GM23248 (cell line): ENCODE measurements at regions not wholly inside any gene's neighbourhood (a gene's known extent, or its start where the extent isn't known, plus 50 kb on each side); places are given as distances from the start of the nearest gene placed in this dataset.

Source experiments
- DNase-seq: peaks from one replicate; pipeline ENCODE4 v3.0.0-alpha.2; 2015
- H2AFZ ChIP-seq: fragments of 200-600 bp; sonication (generic); 2 replicates; pipeline ENCODE4 v1.6.1; 2016; ENCODE audit warnings: antibody characterized with exemption
- H3F3A ChIP-seq: fragments of 200-600 bp; sonication (generic); 2 replicates; pipeline ENCODE4 v1.6.1; 2016; ENCODE audit warnings: mild to moderate bottlenecking, antibody characterized with exemption, mixed run types; ENCODE audit not compliant: insufficient read depth
- H3K27ac ChIP-seq: fragments of 200-600 bp; sonication (generic); 2 replicates; pipeline ENCODE4 v1.5.1; 2016; ENCODE audit warnings: mild to moderate bottlenecking
- H3K27me3 ChIP-seq: fragments of 200-600 bp; sonication (generic); replicated peaks from 2 replicates; pipeline ENCODE4 v1.6.1; 2016; ENCODE audit warnings: mild to moderate bottlenecking; ENCODE audit not compliant: insufficient read depth
- H3K36me3 ChIP-seq: fragments of 200-600 bp; sonication (generic); 2 replicates; pipeline ENCODE4 v1.6.1; 2016; ENCODE audit warnings: low read depth, mild to moderate bottlenecking
- H3K4me1 ChIP-seq: fragments of 200-600 bp; sonication (generic); 2 replicates; pipeline ENCODE4 v1.6.1; 2016; ENCODE audit warnings: mild to moderate bottlenecking; ENCODE audit not compliant: insufficient read depth
- H3K4me2 ChIP-seq: fragments of 200-600 bp; sonication (generic); one replicate; pipeline ENCODE4 v1.6.1; 2016; ENCODE audit warnings: mild to moderate bottlenecking; ENCODE audit not compliant: unreplicated experiment
- H3K4me3 ChIP-seq: fragments of 200-600 bp; sonication (generic); 2 replicates; pipeline ENCODE4 v1.5.1; 2016; ENCODE audit warnings: mild to moderate bottlenecking
- H3K79me2 ChIP-seq: fragments of 200-600 bp; sonication (generic); 2 replicates; pipeline ENCODE4 v1.6.1; 2016; ENCODE audit warnings: mild to moderate bottlenecking; ENCODE audit not compliant: insufficient read depth
- H3K9ac ChIP-seq: fragments of 200-600 bp; sonication (generic); 2 replicates; pipeline ENCODE4 v1.6.1; 2016; ENCODE audit warnings: mild to moderate bottlenecking
- H3K9me2 ChIP-seq: fragments of 200-600 bp; sonication (generic); 2 replicates; pipeline ENCODE4 v1.6.1; 2016; ENCODE audit warnings: mixed run types, mild to moderate bottlenecking, moderate library complexity; ENCODE audit not compliant: insufficient read depth
- H3K9me3 ChIP-seq: fragments of 200-600 bp; sonication (generic); one replicate; pipeline ENCODE4 v1.6.1; 2017; ENCODE audit warnings: low read depth
- H4K20me1 ChIP-seq: fragments of 200-600 bp; sonication (generic); 2 replicates; pipeline ENCODE4 v1.6.0; 2016; ENCODE audit not compliant: insufficient read depth
- EZH2 ChIP-seq: fragments of 200-600 bp; sonication (generic); IDR thresholded peaks from 2 replicates; pipeline ENCODE4 v1.6.1; 2018; ENCODE audit warnings: antibody characterized with exemption, mild to moderate bottlenecking; ENCODE audit not compliant: insufficient read depth, poor library complexity, severe bottlenecking
- EZH2phosphoT487 ChIP-seq: fragments of 200-600 bp; sonication (generic); IDR thresholded peaks from 2 replicates; pipeline ENCODE4 v1.6.1; 2018; ENCODE audit warnings: antibody characterized with exemption, moderate library complexity, mild to moderate bottlenecking, low read depth; ENCODE audit not compliant: insufficient read depth
- WGBS, 2 experiments: methylation state at CpG; one replicate each; pipeline ENCODE4 v1.1.6; 2015 to 2017; ENCODE audit warnings: low lambda C conversion rate in 2 of 2, low coverage in 1 of 2; ENCODE audit errors: missing lambda C conversion rate in 2 of 2; 5-methylcytosine and 5-hydroxymethylcytosine counted together
- in situ Hi-C: fragments of 300-500 bp; cut with MboI; formaldehyde crosslinking; loops from 2 replicates; pipeline ENCODE4 v1.15.0; 2020

DNA sequence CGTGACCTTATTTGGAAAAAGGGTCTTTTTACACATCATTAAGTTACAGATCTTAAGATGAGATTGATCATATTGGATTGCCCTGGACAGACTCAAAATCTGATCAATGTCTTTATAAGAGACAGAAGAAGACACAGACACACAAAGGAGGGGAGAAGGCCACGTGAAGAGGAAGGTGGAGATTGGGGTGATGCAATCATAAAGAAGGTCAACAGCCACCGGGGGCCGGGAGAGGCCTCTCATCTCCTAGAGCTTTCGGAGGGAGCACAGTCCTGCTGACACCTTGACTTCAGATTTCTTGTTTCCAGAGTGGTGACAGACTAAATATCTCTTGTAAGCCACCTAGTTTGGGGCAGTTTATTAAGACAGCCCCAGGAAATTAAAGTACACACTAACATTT is 204.6 kb upstream of the CSF3R start:
- Histone ChIP-seq H3K79me2 (no peaks in the 10 kb centered on the region), H3K9me2 (no peaks in the 10 kb centered on the region), H4K20me1 (no peaks in the 10 kb centered on the region), H3K27me3 (no peaks in the 10 kb centered on the region), H3K4me1 (no peaks in the 10 kb centered on the region), H3F3A (no peaks in the 10 kb centered on the region), H3K4me2 (no peak overlapping the region), H3K27ac (no peak overlapping the region), H3K9ac (no peak overlapping the region), H3K9me3 (no peaks in the 10 kb centered on the region), H3K4me3 (no peak overlapping the region), H3K36me3 (no peaks in the 10 kb centered on the region), H2AFZ (no peak overlapping the region)
- 6 to 11% methylated on average over 5 of the region's 5 CpGs for WGBS, 2 experiments
- TF ChIP-seq EZH2 (no peak), EZH2phosphoT487 (no peak)
- no peak for DNase-seq
- in situ Hi-C loops, result no loop called here

DNA sequence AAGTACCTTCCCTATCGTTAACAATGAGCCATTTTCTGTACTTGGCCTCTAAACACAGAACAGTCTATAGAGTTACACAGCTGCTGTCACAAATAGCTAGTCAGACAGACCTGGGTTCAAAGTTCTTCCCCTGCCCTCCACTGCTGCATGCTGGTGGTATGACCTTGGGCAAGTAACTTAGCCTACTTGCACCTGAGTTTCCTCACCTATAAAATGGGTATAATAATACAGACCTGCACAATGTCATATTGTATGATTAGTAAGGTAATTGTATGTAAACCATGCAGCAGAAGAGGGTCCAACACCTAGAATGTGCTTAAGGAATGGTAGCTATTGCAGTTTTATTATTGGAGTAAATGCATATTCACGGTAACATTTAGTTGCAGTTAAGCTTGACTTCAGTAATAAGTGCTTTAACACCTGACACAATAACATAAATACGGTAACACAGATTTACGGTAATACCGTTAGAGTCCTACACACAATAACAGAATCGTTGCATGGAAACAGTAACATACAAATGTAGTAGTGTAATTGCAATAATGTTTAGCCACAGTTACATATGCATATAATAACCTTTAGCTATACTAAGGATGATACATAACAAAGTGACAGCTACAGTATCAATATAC is 193.3 kb upstream of the CSF3R start:
- Histone ChIP-seq H3K9me3 (no peaks in the 10 kb centered on the region), H3K79me2 (no peaks in the 10 kb centered on the region), H3K27me3 (no peaks in the 10 kb centered on the region; the same call in 1 of the 2 replicates), H3K27ac (no peak overlapping the region), H2AFZ (no peak overlapping the region), H3K4me3 (no peak overlapping the region), H4K20me1 (no peaks in the 10 kb centered on the region), H3K9ac (no peak overlapping the region), H3K9me2 (no peaks in the 10 kb centered on the region), H3K36me3 (no peaks in the 10 kb centered on the region), H3K4me1 (no peaks in the 10 kb centered on the region), H3F3A (no peaks in the 10 kb centered on the region), H3K4me2 (no peak overlapping the region)
- DNase-seq, result no peak
- WGBS, 2 experiments, result 58 to 61% methylated on average over 6 of the region's 6 CpGs
- in situ Hi-C loops, result no loop called here
- TF ChIP-seq EZH2 (no peak), EZH2phosphoT487 (no peak)

DNA sequence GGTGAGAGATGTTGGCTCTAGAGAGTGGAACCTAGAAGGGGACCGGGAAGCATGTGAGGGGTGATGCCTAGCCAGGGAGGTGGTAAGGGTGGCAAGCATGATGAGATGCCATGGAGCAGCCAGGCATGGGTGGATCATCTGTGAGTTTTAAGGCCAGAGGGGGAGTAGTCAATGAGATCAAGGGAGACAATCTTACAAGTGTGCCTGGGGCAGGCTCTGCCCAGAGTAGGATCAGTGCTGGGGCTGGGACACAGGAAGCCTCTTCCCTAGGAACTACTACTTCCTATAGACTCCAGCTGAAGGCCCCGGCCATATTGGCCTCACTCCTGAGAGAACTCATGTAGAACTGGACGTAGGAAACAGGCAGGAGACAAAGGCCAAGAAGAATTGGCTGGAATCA is 192.4 kb upstream of the CSF3R start:
- no peaks in the 10 kb centered on the region for H3K9me3 ChIP-seq
- 20 to 24% methylated on average over 3 of the region's 3 CpGs for WGBS, 2 experiments

DNA sequence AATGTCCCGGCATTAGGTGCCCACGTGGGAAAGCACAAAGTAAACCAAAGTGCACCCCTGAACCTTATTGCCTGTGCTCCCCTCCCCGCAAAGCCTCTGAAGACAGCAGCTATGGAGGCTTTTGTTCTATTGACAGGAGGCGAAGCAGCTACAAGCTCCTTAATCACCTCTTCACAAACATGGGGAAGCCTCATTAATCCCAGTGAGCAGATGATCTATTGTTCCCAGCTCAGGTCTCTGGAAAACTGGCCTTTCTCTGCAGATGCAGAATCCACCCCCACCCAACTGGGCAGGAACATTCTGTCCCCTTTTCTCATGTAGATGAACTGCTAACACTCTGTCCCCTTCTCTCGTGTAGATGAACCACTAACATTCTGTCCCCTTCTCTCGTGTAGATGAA is 190.5 kb upstream of the CSF3R start:
- Histone ChIP-seq H3K27me3 (no peaks in the 10 kb centered on the region; the same call in none of the 2 replicates), H3K4me3 (no peak overlapping the region), H3F3A (no peaks in the 10 kb centered on the region), H3K9me2 (no peaks in the 10 kb centered on the region), H3K9ac (no peak overlapping the region), H4K20me1 (no peaks in the 10 kb centered on the region), H3K27ac (no peak overlapping the region), H3K4me1 (no peaks in the 10 kb centered on the region), H2AFZ (no peak overlapping the region), H3K9me3 (no peaks in the 10 kb centered on the region), H3K36me3 (no peaks in the 10 kb centered on the region), H3K79me2 (no peaks in the 10 kb centered on the region), H3K4me2 (no peak overlapping the region)
- TF ChIP-seq EZH2phosphoT487 (no peak), EZH2 (no peak)
- WGBS, 2 experiments, result 10 to 12% methylated on average over 6 of the region's 6 CpGs
- in situ Hi-C loops, result no loop called here
- no peak for DNase-seq

More for the DNA sequence above, 192.4 kb upstream of the CSF3R start:
- Histone ChIP-seq H3K79me2 (no peaks in the 10 kb centered on the region), H3K27ac (no peak overlapping the region), H4K20me1 (no peaks in the 10 kb centered on the region), H3K36me3 (no peaks in the 10 kb centered on the region), H2AFZ (no peak overlapping the region), H3K4me2 (no peak overlapping the region), H3K9ac (no peak overlapping the region), H3K27me3 (no peaks in the 10 kb centered on the region; the same call in none of the 2 replicates), H3K4me3 (no peak overlapping the region), H3K4me1 (no peaks in the 10 kb centered on the region), H3K9me2 (no peaks in the 10 kb centered on the region), H3F3A (no peaks in the 10 kb centered on the region)
- in situ Hi-C loops, result no loop called here
- TF ChIP-seq EZH2, result no peak
- no peak for DNase-seq

- no peak overlapping the region for H3K4me2 ChIP-seq
- H3K4me3 ChIP-seq, result no peak overlapping the region
- H3K79me2 ChIP-seq, result no peaks in the 10 kb centered on the region
- 12 to 14% methylated on average over 9 of the region's 9 CpGs for WGBS, 2 experiments
- TF ChIP-seq EZH2phosphoT487 (no peak), EZH2 (no peak)
- no peaks in the 10 kb centered on the region for H3K36me3 ChIP-seq
- H3K9me2 ChIP-seq, result no peaks in the 10 kb centered on the region
- no peaks in the 10 kb centered on the region for H3K9me3 ChIP-seq
- H3K27me3 ChIP-seq, result peaks cover 4% of the 10 kb centered on the region
- no peaks in the 10 kb centered on the region for H3K4me1 ChIP-seq
- H4K20me1 ChIP-seq, result no peaks in the 10 kb centered on the region
- no peak overlapping the region for H3K27ac ChIP-seq
- no peak for DNase-seq
- in situ Hi-C loops, result no loop called here
- no peak overlapping the region for H3K9ac ChIP-seq
- H2AFZ ChIP-seq, result no peak overlapping the region
- no peaks in the 10 kb centered on the region for H3F3A ChIP-seq
These were observed 186.5 kb upstream of the CSF3R start for GRCh38 chr1:36669262-36669661.
